GM23338 (cell line): ENCODE measurements at regions not wholly inside any gene's neighbourhood (a gene's known extent, or its start where the extent isn't known, plus 50 kb on each side); places are given as distances from the start of the nearest gene placed in this dataset.

Source experiments
- CREB1 ChIP-seq: fragments of 250-450 bp; sonication (Bioruptor Pico); IDR thresholded peaks from 2 replicates; pipeline ENCODE4 v1.5.0; 2020; ENCODE audit warnings: low read depth, mild to moderate bottlenecking, moderate library complexity
- CTCF ChIP-seq, 2 experiments: fragments of 200-600 bp in 1 of 2; sonication (generic) in 1 of 2; conservative IDR thresholded peaks; 2 replicates each; pipeline versions ENCODE4 v1.5.1 to v1.6.1; 2016 to 2017; ENCODE audit warnings: antibody characterized with exemption in 2 of 2, low read depth in 2 of 2, mild to moderate bottlenecking in 2 of 2, moderate library complexity in 1 of 2
- ETS1 ChIP-seq: IDR thresholded peaks from 2 replicates; pipeline ENCODE4 v1.6.1; 2016; ENCODE audit warnings: antibody characterized with exemption
- EZH2 ChIP-seq: fragments of 200-600 bp; sonication (generic); IDR thresholded peaks from one replicate; pipeline ENCODE4 v1.8.0; 2017; ENCODE audit warnings: antibody characterized with exemption, mild to moderate bottlenecking, low read depth; ENCODE audit not compliant: unreplicated experiment
- EZH2phosphoT487 ChIP-seq: fragments of 200-600 bp; sonication (generic); IDR thresholded peaks from one replicate; pipeline ENCODE4 v1.8.1; 2018; ENCODE audit warnings: antibody characterized with exemption; ENCODE audit not compliant: unreplicated experiment
- JUNB ChIP-seq: IDR thresholded peaks from one replicate; pipeline ENCODE4 v1.6.1; 2016; ENCODE audit warnings: antibody characterized with exemption; ENCODE audit not compliant: unreplicated experiment
- NANOG ChIP-seq: IDR thresholded peaks from 2 replicates; pipeline ENCODE4 v1.6.1; 2016; ENCODE audit warnings: antibody characterized with exemption, borderline replicate concordance
- POLR2AphosphoS5 ChIP-seq: IDR thresholded peaks from 2 replicates; pipeline ENCODE4 v1.6.1; 2016; ENCODE audit warnings: antibody characterized with exemption, low read depth
- REST ChIP-seq: IDR thresholded peaks from one replicate; pipeline ENCODE4 v1.6.1; 2018; ENCODE audit warnings: antibody characterized with exemption; ENCODE audit not compliant: unreplicated experiment
- ZNF331 ChIP-seq: fragments of 250-450 bp; sonication (Bioruptor Pico); IDR thresholded peaks from 2 replicates; pipeline ENCODE4 v1.5.0; 2020; ENCODE audit warnings: low read depth, mild to moderate bottlenecking, moderate library complexity

GRCh38 chr21:18608226-18608625 is 204.6 kb upstream of the TMPRSS15 start:
- TF ChIP-seq CTCF (conservative IDR thresholded peaks at IDR 0.05; ENCODE audit: low read depth in 2 of 2) (no peak), CREB1 (CRISPR knock-in tag) (no peak), REST (no peak), EZH2 (no peak), POLR2AphosphoS5 (no peak), ZNF331 (CRISPR knock-in tag) (no peak), EZH2phosphoT487 (no peak), JUNB (no peak), ETS1 (no peak), NANOG (no peak)
